ENCODE measurements at regions not wholly inside any gene's neighbourhood (a gene's known extent, or its start where the extent isn't known, plus 50 kb on each side); places are given as distances from the start of the nearest gene placed in this dataset.

GRCh38 chr6:50337532-50338122 lies 287.9 kb upstream of the DEFB112 start:
- intact Hi-C loops (cut with micrococcal nuclease; ENCODE audit: unreplicated experiment): no loop called here
- no peaks in the 10 kb centered on the region for H3K4me1 Mint-ChIP-seq (ENCODE audit: low read depth, unreplicated experiment)
- no peak for DNase-seq
- H3K9me3 Mint-ChIP-seq (ENCODE audit: low read depth, unreplicated experiment): no peaks in the 10 kb centered on the region
- H3K27ac Mint-ChIP-seq (ENCODE audit: unreplicated experiment): no peak overlapping the region
- CTCF ChIA-PET: no interaction called here
- H3K4me3 Mint-ChIP-seq (ENCODE audit: low read depth, unreplicated experiment): no peak overlapping the region
- no peaks in the 10 kb centered on the region for H3K36me3 Mint-ChIP-seq (ENCODE audit: insufficient read depth, unreplicated experiment)
- no peaks in the 10 kb centered on the region for H3K27me3 Mint-ChIP-seq (ENCODE audit: unreplicated experiment)
- TF ChIP-seq, protein P1, sequence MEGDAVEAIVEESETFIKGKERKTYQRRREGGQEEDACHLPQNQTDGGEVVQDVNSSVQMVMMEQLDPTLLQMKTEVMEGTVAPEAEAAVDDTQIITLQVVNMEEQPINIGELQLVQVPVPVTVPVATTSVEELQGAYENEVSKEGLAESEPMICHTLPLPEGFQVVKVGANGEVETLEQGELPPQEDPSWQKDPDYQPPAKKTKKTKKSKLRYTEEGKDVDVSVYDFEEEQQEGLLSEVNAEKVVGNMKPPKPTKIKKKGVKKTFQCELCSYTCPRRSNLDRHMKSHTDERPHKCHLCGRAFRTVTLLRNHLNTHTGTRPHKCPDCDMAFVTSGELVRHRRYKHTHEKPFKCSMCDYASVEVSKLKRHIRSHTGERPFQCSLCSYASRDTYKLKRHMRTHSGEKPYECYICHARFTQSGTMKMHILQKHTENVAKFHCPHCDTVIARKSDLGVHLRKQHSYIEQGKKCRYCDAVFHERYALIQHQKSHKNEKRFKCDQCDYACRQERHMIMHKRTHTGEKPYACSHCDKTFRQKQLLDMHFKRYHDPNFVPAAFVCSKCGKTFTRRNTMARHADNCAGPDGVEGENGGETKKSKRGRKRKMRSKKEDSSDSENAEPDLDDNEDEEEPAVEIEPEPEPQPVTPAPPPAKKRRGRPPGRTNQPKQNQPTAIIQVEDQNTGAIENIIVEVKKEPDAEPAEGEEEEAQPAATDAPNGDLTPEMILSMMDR (IDR thresholded peaks at IDR 0.05; ENCODE audit: unreplicated experiment): no peak
- BruUV-seq (replicated peaks): no TSS peak

- no TSS peak for BruUV-seq (replicated peaks)
- no peaks in the 10 kb centered on the region for H3K9me3 Mint-ChIP-seq (ENCODE audit: low read depth, unreplicated experiment)
- no peak overlapping the region for H3K27ac Mint-ChIP-seq (ENCODE audit: unreplicated experiment)
- DNase-seq: no peak
- no peaks in the 10 kb centered on the region for H3K36me3 Mint-ChIP-seq (ENCODE audit: insufficient read depth, unreplicated experiment)
- CTCF ChIA-PET: interaction anchor here (0.9 kb wide), 1 partner anchor 58 kb away, joined by 3 read pairs; no protein-coding TSS in a partner anchor
- H3K4me3 Mint-ChIP-seq (ENCODE audit: low read depth, unreplicated experiment): no peak overlapping the region
- H3K4me1 Mint-ChIP-seq (ENCODE audit: low read depth, unreplicated experiment): no peaks in the 10 kb centered on the region
- intact Hi-C loops (cut with micrococcal nuclease; ENCODE audit: unreplicated experiment): no loop called here
- H3K27me3 Mint-ChIP-seq (ENCODE audit: unreplicated experiment): no peaks in the 10 kb centered on the region
- TF ChIP-seq, protein P1 (IDR thresholded peaks at IDR 0.05; ENCODE audit: unreplicated experiment): no peak
These were observed 303.9 kb upstream of the DEFB112 start for GRCh38 chr6:50353603-50354002.

DNA sequence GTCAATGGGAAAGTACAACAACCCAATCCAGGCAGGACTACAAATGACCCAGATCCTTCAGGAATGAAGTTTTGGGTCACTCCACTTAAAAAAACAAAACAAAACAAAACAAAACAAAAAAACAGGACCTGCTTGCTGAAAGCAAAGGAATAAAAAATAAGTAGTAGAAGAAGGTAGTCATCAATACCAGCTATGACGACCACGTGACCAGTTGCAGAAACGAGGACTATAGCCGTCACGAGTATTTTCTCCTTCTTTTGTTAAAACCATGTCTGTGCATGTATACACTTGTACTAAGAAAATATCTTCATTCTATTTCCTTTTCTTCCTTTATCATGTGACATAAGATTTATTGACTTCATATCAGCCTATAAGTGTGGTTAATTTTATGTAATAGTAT lies 308.4 kb upstream of the DEFB112 start:
- no peaks in the 10 kb centered on the region for H3K27me3 Mint-ChIP-seq (ENCODE audit: unreplicated experiment)
- no TSS peak for BruUV-seq (replicated peaks)

GRCh38 chr6:50361641-50362331 lies 312.1 kb upstream of the DEFB112 start:
- no peaks in the 10 kb centered on the region for H3K4me1 Mint-ChIP-seq (ENCODE audit: low read depth, unreplicated experiment)
- H3K36me3 Mint-ChIP-seq (ENCODE audit: insufficient read depth, unreplicated experiment): no peaks in the 10 kb centered on the region
- CTCF ChIA-PET: interaction anchor here (0.6 kb wide), 1 partner anchor 221 kb away, joined by 3 read pairs; no protein-coding TSS in a partner anchor
- no peaks in the 10 kb centered on the region for H3K9me3 Mint-ChIP-seq (ENCODE audit: low read depth, unreplicated experiment)
- no peaks in the 10 kb centered on the region for H3K27me3 Mint-ChIP-seq (ENCODE audit: unreplicated experiment)
- TF ChIP-seq, protein P1 (IDR thresholded peaks at IDR 0.05; ENCODE audit: unreplicated experiment): no peak
- intact Hi-C loops (cut with micrococcal nuclease; ENCODE audit: unreplicated experiment): no loop called here
- no peak overlapping the region for H3K27ac Mint-ChIP-seq (ENCODE audit: unreplicated experiment)
- DNase-seq: no peak
- BruUV-seq (replicated peaks): no TSS peak
- H3K4me3 Mint-ChIP-seq (ENCODE audit: low read depth, unreplicated experiment): no peak overlapping the region

More for the DNA sequence above, 308.4 kb upstream of the DEFB112 start:
- H3K27ac Mint-ChIP-seq (ENCODE audit: unreplicated experiment): no peak overlapping the region
- intact Hi-C loops (cut with micrococcal nuclease; ENCODE audit: unreplicated experiment): no loop called here
- no peak overlapping the region for H3K4me3 Mint-ChIP-seq (ENCODE audit: low read depth, unreplicated experiment)
- TF ChIP-seq, protein P1 (IDR thresholded peaks at IDR 0.05; ENCODE audit: unreplicated experiment): no peak
- H3K4me1 Mint-ChIP-seq (ENCODE audit: low read depth, unreplicated experiment): no peaks in the 10 kb centered on the region
- no peaks in the 10 kb centered on the region for H3K36me3 Mint-ChIP-seq (ENCODE audit: insufficient read depth, unreplicated experiment)
- no peak for DNase-seq
- no peaks in the 10 kb centered on the region for H3K9me3 Mint-ChIP-seq (ENCODE audit: low read depth, unreplicated experiment)
- CTCF ChIA-PET: no interaction called here
